IMR-90 (cell line): ENCODE measurements at regions not wholly inside any gene's neighbourhood (a gene's known extent, or its start where the extent isn't known, plus 50 kb on each side); places are given as distances from the start of the nearest gene placed in this dataset.

ENCODE experiments used
- ATAC-seq: fragments of 200-7000 bp; cut with Tn5 transposase; 2 replicates; pipeline ENCODE4 v1.9.1; 2020; ENCODE audit warnings: low read depth, mild to moderate bottlenecking, moderate library complexity
- BruUV-seq: library from RNA; stranded (reverse); fragments of 400-500 nt; replicated peaks from 2 replicates; lab custom pipeline; 2021; lab: Mats Ljungman, UMichigan
- CTCF ChIA-PET: fragments of 300-600 bp; formaldehyde crosslinking; extraction: SDS; loops from one replicate; lab custom pipeline; 2021; ENCODE audit warnings: antibody characterized with exemption; lab: Yijun Ruan, JAX
- POLR2A ChIA-PET: fragments of 300-600 bp; sonication (Branson Sonifier 250); formaldehyde crosslinking; loops from one replicate; lab custom pipeline; 2022; ENCODE audit warnings: antibody characterized with exemption; ENCODE audit not compliant: unreplicated experiment; lab: Charles Lee
- DNase-seq: peaks from one replicate; pipeline ENCODE4 v3.0.0; 2013
- H2AFZ ChIP-seq: replicated peaks from 2 replicates; pipeline ENCODE3; 2013; ENCODE audit warnings: low read length, mild to moderate bottlenecking; ENCODE audit not compliant: poor library complexity
- H2AK5ac ChIP-seq: 2 replicates; pipeline ENCODE4 v1.6.1; 2013; ENCODE audit warnings: low read depth, low read length, inconsistent platforms
- H2AK9ac ChIP-seq: replicated peaks from 2 replicates; pipeline ENCODE3; 2013; ENCODE audit warnings: mild to moderate bottlenecking, low read depth, low read length, moderate library complexity; ENCODE audit not compliant: poor library complexity
- H2BK120ac ChIP-seq: 2 replicates; pipeline ENCODE4 v1.6.1; 2013; ENCODE audit warnings: low read depth, low read length, inconsistent platforms
- H2BK15ac ChIP-seq: 3 replicates; pipeline ENCODE4 v1.6.1; 2013; ENCODE audit warnings: low read depth, low read length, inconsistent platforms
- H2BK20ac ChIP-seq: 2 replicates; pipeline ENCODE4 v1.6.1; 2013; ENCODE audit warnings: low read depth, mild to moderate bottlenecking, inconsistent platforms, low read length, moderate library complexity
- H2BK5ac ChIP-seq: 2 replicates; pipeline ENCODE4 v1.6.1; 2013; ENCODE audit warnings: mild to moderate bottlenecking, low read depth, low read length, inconsistent platforms; ENCODE audit not compliant: poor library complexity, severe bottlenecking
- H3K14ac ChIP-seq: replicated peaks from 2 replicates; pipeline ENCODE4 v1.6.1; 2013; ENCODE audit warnings: low read depth, low read length, inconsistent platforms
- H3K18ac ChIP-seq: 2 replicates; pipeline ENCODE4 v1.6.1; 2013; ENCODE audit warnings: low read depth, low read length, control low read depth
- H3K23ac ChIP-seq: 2 replicates; pipeline ENCODE4 v1.6.1; 2013; ENCODE audit warnings: low read depth, low read length, inconsistent platforms
- H3K27ac ChIP-seq: 2 replicates; pipeline ENCODE4 v1.5.1; 2013; ENCODE audit warnings: mild to moderate bottlenecking, control low read depth, low read length; ENCODE audit not compliant: insufficient read depth
- H3K27me3 ChIP-seq: 2 replicates; pipeline ENCODE4 v1.6.1; 2013; ENCODE audit warnings: low read length; ENCODE audit not compliant: control insufficient read depth, insufficient read depth
- H3K36me3 ChIP-seq: 2 replicates; pipeline ENCODE4 v1.6.1; 2013; ENCODE audit warnings: low read length, mixed read lengths; ENCODE audit not compliant: control insufficient read depth, insufficient read depth
- H3K4ac ChIP-seq: 2 replicates; pipeline ENCODE4 v1.6.1; 2013; ENCODE audit warnings: low read depth, low read length, inconsistent platforms
- H3K4me1 ChIP-seq: 2 replicates; pipeline ENCODE4 v1.6.1; 2013; ENCODE audit warnings: low read length, mixed read lengths; ENCODE audit not compliant: control insufficient read depth, insufficient read depth
- H3K4me2 ChIP-seq: 2 replicates; pipeline ENCODE4 v1.6.1; 2013; ENCODE audit warnings: low read depth, mild to moderate bottlenecking, control low read depth, low read length, moderate library complexity
- H3K4me3 ChIP-seq: 2 replicates; pipeline ENCODE4 v1.5.1; 2013; ENCODE audit warnings: low read depth, mild to moderate bottlenecking, control low read depth, low read length, moderate library complexity; ENCODE audit not compliant: insufficient read depth
- H3K56ac ChIP-seq: 2 replicates; pipeline ENCODE4 v1.6.1; 2013; ENCODE audit warnings: low read length, inconsistent platforms; ENCODE audit not compliant: insufficient read depth; ENCODE audit errors: extremely low read depth
- H3K79me1 ChIP-seq, 2 experiments: 2 replicates each; pipeline ENCODE4 v1.6.1; 2013; ENCODE audit warnings: low read length in 2 of 2, inconsistent platforms in 1 of 2, low read depth in 1 of 2
- H3K9ac ChIP-seq: 2 replicates; pipeline ENCODE4 v1.6.1; 2013; ENCODE audit warnings: low read depth, low read length, control low read depth
- H3K9me1 ChIP-seq: 2 replicates; pipeline ENCODE4 v1.6.1; 2013; ENCODE audit warnings: low read length, inconsistent platforms; ENCODE audit not compliant: insufficient read depth
- H3K9me3 ChIP-seq: 2 replicates; pipeline ENCODE4 v1.6.1; 2013; ENCODE audit warnings: low read length; ENCODE audit not compliant: control insufficient read depth, insufficient read depth
- H4K20me1 ChIP-seq: 2 replicates; pipeline ENCODE4 v1.6.1; 2013; ENCODE audit warnings: low read length, inconsistent platforms; ENCODE audit not compliant: insufficient read depth
- H4K5ac ChIP-seq: 2 replicates; pipeline ENCODE4 v1.6.1; 2013; ENCODE audit warnings: mild to moderate bottlenecking, low read depth, low read length, control low read depth
- H4K8ac ChIP-seq, 2 experiments: 2 replicates each; pipeline ENCODE4 v1.6.1; 2013; ENCODE audit warnings: low read depth in 2 of 2, low read length in 2 of 2, control low read depth in 1 of 2, inconsistent platforms in 1 of 2
- H4K91ac ChIP-seq: 2 replicates; pipeline ENCODE4 v1.6.1; 2013; ENCODE audit warnings: low read depth, low read length, inconsistent platforms; ENCODE audit not compliant: insufficient read depth
- BHLHE40 ChIP-seq: fragments of 150-350 bp; IDR thresholded peaks from 2 replicates; pipeline ENCODE4 v1.6.1; 2016; ENCODE audit warnings: mild to moderate bottlenecking, low read depth, low read length
- CEBPB ChIP-seq: IDR thresholded peaks from 2 replicates; pipeline ENCODE4 v1.6.1; 2012; ENCODE audit warnings: low read depth, low read length, improper control_type of control experiment
- FOS ChIP-seq: fragments of 150-350 bp; IDR thresholded peaks from 2 replicates; pipeline ENCODE4 v1.6.1; 2016; ENCODE audit warnings: low read depth, low read length
- MAFK ChIP-seq: IDR thresholded peaks from 2 replicates; pipeline ENCODE4 v1.6.1; 2012; ENCODE audit warnings: low read depth, low read length, improper control_type of control experiment
- MAZ ChIP-seq: IDR thresholded peaks from 2 replicates; pipeline ENCODE4 v1.6.1; 2012; ENCODE audit warnings: low read depth, mild to moderate bottlenecking, low read length, improper control_type of control experiment, moderate library complexity, borderline replicate concordance
- MXI1 ChIP-seq: IDR thresholded peaks from 2 replicates; pipeline ENCODE4 v1.6.1; 2012; ENCODE audit warnings: low read depth, mild to moderate bottlenecking, low read length, moderate library complexity, borderline replicate concordance
- NFE2L2 ChIP-seq: fragments of 150-350 bp; IDR thresholded peaks from 2 replicates; pipeline ENCODE4 v1.6.1; 2016; ENCODE audit warnings: low read depth, mild to moderate bottlenecking, low read length
- RAD21 ChIP-seq: IDR thresholded peaks from 2 replicates; pipeline ENCODE4 v1.6.1; 2012; ENCODE audit warnings: low read length, improper control_type of control experiment
- RCOR1 ChIP-seq: IDR thresholded peaks from 2 replicates; pipeline ENCODE4 v1.6.1; 2012; ENCODE audit warnings: mild to moderate bottlenecking, low read length, improper control_type of control experiment; ENCODE audit not compliant: insufficient replicate concordance
- SMC3 ChIP-seq: fragments of 150-350 bp; IDR thresholded peaks from 2 replicates; pipeline ENCODE4 v1.6.1; 2016; ENCODE audit warnings: low read depth, mild to moderate bottlenecking, antibody characterized with exemption, low read length, moderate library complexity
- WGBS, 2 experiments: methylation state at CpG; one replicate each; pipeline versions ENCODE4 v1.1.5 to v1.1.7; 2013; ENCODE audit warnings: missing lambda C conversion rate in 2 of 2; ENCODE audit not compliant: insufficient read length in 1 of 2; ENCODE audit errors: extremely low coverage in 2 of 2; 5-methylcytosine and 5-hydroxymethylcytosine counted together
- dilution Hi-C: fragments of 300-500 bp; cut with HindIII; formaldehyde crosslinking; loops from one replicate; pipeline ENCODE4 v1.14.3; 2018; ENCODE audit warnings: low sequenced_read_pairs; ENCODE audit not compliant: unreplicated experiment
- in situ Hi-C: fragments of 300-500 bp; cut with MboI; formaldehyde crosslinking; loops from 3 replicates; pipeline ENCODE4 v1.14.3; 2019; ENCODE audit warnings: low sequenced_read_pairs, inconsistent platforms, mixed read lengths
- intact Hi-C: fragments of 100-400 bp; cut with micrococcal nuclease; formaldehyde crosslinking; loops from 2 replicates; pipeline ENCODE4 v1.10.0; 2022
- TF ChIP-seq, protein P1 (sequence below): fragments of 150-350 bp; IDR thresholded peaks from 2 replicates; pipeline ENCODE4 v1.6.1; 2016; ENCODE audit warnings: low read depth, mild to moderate bottlenecking, low read length, moderate library complexity, borderline replicate concordance
- TF ChIP-seq, protein P2 (sequence below): conservative IDR thresholded peaks from 2 replicates; pipeline ENCODE4 v1.5.1; 2012; ENCODE audit warnings: mild to moderate bottlenecking, low read depth, low read length, improper control_type of control experiment

GRCh38 chr12:62098132-62098531, 162.1 kb upstream of the USP15 start:
- no peak overlapping the region for H3K56ac ChIP-seq
- H3K4ac ChIP-seq, result no peak overlapping the region
- in situ Hi-C loops (no loop called here), intact Hi-C loops (no loop called here), dilution Hi-C loops (no loop called here)
- H2AFZ ChIP-seq, result no peak overlapping the region
- no peak for TF ChIP-seq BHLHE40
- no peak for TF ChIP-seq CEBPB
- no peak for TF ChIP-seq NFE2L2
- TF ChIP-seq, protein P1, sequence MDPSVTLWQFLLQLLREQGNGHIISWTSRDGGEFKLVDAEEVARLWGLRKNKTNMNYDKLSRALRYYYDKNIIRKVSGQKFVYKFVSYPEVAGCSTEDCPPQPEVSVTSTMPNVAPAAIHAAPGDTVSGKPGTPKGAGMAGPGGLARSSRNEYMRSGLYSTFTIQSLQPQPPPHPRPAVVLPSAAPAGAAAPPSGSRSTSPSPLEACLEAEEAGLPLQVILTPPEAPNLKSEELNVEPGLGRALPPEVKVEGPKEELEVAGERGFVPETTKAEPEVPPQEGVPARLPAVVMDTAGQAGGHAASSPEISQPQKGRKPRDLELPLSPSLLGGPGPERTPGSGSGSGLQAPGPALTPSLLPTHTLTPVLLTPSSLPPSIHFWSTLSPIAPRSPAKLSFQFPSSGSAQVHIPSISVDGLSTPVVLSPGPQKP, result no peak
- TF ChIP-seq RAD21, result no peak
- no peak for TF ChIP-seq RCOR1
- no peak for TF ChIP-seq MXI1
- TF ChIP-seq FOS, result no peak
- TF ChIP-seq, protein P2, sequence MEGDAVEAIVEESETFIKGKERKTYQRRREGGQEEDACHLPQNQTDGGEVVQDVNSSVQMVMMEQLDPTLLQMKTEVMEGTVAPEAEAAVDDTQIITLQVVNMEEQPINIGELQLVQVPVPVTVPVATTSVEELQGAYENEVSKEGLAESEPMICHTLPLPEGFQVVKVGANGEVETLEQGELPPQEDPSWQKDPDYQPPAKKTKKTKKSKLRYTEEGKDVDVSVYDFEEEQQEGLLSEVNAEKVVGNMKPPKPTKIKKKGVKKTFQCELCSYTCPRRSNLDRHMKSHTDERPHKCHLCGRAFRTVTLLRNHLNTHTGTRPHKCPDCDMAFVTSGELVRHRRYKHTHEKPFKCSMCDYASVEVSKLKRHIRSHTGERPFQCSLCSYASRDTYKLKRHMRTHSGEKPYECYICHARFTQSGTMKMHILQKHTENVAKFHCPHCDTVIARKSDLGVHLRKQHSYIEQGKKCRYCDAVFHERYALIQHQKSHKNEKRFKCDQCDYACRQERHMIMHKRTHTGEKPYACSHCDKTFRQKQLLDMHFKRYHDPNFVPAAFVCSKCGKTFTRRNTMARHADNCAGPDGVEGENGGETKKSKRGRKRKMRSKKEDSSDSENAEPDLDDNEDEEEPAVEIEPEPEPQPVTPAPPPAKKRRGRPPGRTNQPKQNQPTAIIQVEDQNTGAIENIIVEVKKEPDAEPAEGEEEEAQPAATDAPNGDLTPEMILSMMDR, result no peak
- TF ChIP-seq MAZ, result no peak
- TF ChIP-seq MAFK, result no peak
- no peak for TF ChIP-seq SMC3
- H3K4me2 ChIP-seq, result no peak overlapping the region
- H4K5ac ChIP-seq, result no peak overlapping the region
- H3K36me3 ChIP-seq, result no peaks in the 10 kb centered on the region
- no peak overlapping the region for H2AK9ac ChIP-seq
- no peak overlapping the region for H2BK120ac ChIP-seq
- BruUV-seq, result no TSS peak
- H4K91ac ChIP-seq, result no peak overlapping the region
- H3K4me3 ChIP-seq, result no peak overlapping the region
- POLR2A ChIA-PET, result no interaction called here
- ATAC-seq (no peak), DNase-seq (no peak)
- no peaks in the 10 kb centered on the region for H3K79me1 ChIP-seq
- H3K27me3 ChIP-seq, result no peaks in the 10 kb centered on the region
- H2BK20ac ChIP-seq, result no peak overlapping the region
- H3K9me1 ChIP-seq, result no peaks in the 10 kb centered on the region
- H3K23ac ChIP-seq, result no peak overlapping the region
- CTCF ChIA-PET, result no interaction called here
- H4K20me1 ChIP-seq, result no peaks in the 10 kb centered on the region
- H2AK5ac ChIP-seq, result no peak overlapping the region
- no peak overlapping the region for H3K9ac ChIP-seq
- H3K9me3 ChIP-seq, result no peaks in the 10 kb centered on the region
- no peak overlapping the region for H4K8ac ChIP-seq
- H3K18ac ChIP-seq, result no peak overlapping the region
- no peak overlapping the region for H2BK15ac ChIP-seq
- no peaks in the 10 kb centered on the region for H3K4me1 ChIP-seq
- no peak overlapping the region for H3K14ac ChIP-seq
- H3K27ac ChIP-seq, result no peak overlapping the region
- no CpG with 5 or more reads among the region's 3 CpGs for WGBS, 2 experiments
- H2BK5ac ChIP-seq, result no peak overlapping the region
